GM18511 (cell line): ENCODE measurements at regions not wholly inside any gene's neighbourhood (a gene's known extent, or its start where the extent isn't known, plus 50 kb on each side); places are given as distances from the start of the nearest gene placed in this dataset.
"Not testable (repeated sequence)": the region's sequence is repeated elsewhere in the genome, so short reads cannot be mapped to it uniquely, and the experiment has no call there.

ENCODE experiments used
- ATAC-seq: cut with Tn5 transposase; IDR thresholded peaks from one replicate; pipeline ENCODE4 v1.9.1; 2021; ENCODE audit warnings: mild to moderate bottlenecking, moderate library complexity; ENCODE audit not compliant: unreplicated experiment

GRCh38 chr3:110957247-110958025 lies 114.2 kb upstream of the NECTIN3 start:
- ATAC-seq = no peak

- no peak for ATAC-seq
Observed at GRCh38 chr3:110958313-110959147, 113.1 kb upstream of the NECTIN3 start.

GRCh38 chr3:110965976-110966375 lies 105.6 kb upstream of the NECTIN3 start:
- ATAC-seq = no peak

- no peak for ATAC-seq
Observed at GRCh38 chr3:110966966-110967663, 104.5 kb upstream of the NECTIN3 start.

GRCh38 chr3:110968076-110968475 lies 103.5 kb upstream of the NECTIN3 start:
- no peak for ATAC-seq

GRCh38 chr3:110969229-110970211 lies 102.1 kb upstream of the NECTIN3 start:
- ATAC-seq = no peak

- ATAC-seq = no peak
Observed at GRCh38 chr3:110971010-110971601, 100.5 kb upstream of the NECTIN3 start.

GRCh38 chr3:110973263-110973895 lies 98.2 kb upstream of the NECTIN3 start:
- ATAC-seq = no peak

GRCh38 chr3:110974902-110975301 lies 96.7 kb upstream of the NECTIN3 start:
- ATAC-seq = no peak

- ATAC-seq = no peak
Observed at GRCh38 chr3:110984456-110985250, 87.0 kb upstream of the NECTIN3 start.

GRCh38 chr3:110989446-110989845 lies 82.2 kb upstream of the NECTIN3 start:
- no peak for ATAC-seq

- no peak for ATAC-seq
Observed at GRCh38 chr3:110995461-110996231, 76.0 kb upstream of the NECTIN3 start.

GRCh38 chr3:110998766-110999165 lies 72.8 kb upstream of the NECTIN3 start:
- not testable (repeated sequence) for ATAC-seq

- ATAC-seq = not testable (repeated sequence)
Observed at GRCh38 chr3:111006485-111006884, 65.1 kb upstream of the NECTIN3 start.

GRCh38 chr3:111012388-111013248 lies 59.0 kb upstream of the NECTIN3 start:
- ATAC-seq = no peak
